ENCODE measurements at regions not wholly inside any gene's neighbourhood (a gene's known extent, or its start where the extent isn't known, plus 50 kb on each side); places are given as distances from the start of the nearest gene placed in this dataset.
"Not testable (repeated sequence)": the region's sequence is repeated elsewhere in the genome, so short reads cannot be mapped to it uniquely, and the experiment has no call there.

GRCh38 chr1:91207691-91208090, 185.9 kb upstream of the ZNF644 start:
- DNase-seq = not testable (repeated sequence)

DNA sequence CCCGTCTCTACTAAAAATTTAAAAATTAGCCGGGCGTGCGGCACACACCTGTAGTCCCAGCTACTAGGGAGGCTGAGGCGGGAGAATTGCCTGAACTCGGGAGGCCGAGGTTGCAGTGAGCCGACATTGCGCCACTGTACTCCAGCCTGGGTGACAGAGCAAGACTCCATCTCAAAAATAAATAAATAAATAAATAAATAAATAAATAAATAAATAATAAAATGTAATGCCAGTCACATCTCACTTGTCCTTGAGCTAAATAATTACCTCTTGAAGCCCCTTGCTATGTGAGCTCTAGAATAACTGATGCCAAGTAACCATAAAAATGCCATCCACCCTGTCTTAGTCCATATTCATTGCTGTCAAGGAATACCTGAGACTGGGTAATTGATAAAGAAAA, 182.3 kb upstream of the ZNF644 start:
- not testable (repeated sequence) for DNase-seq

- DNase-seq = no peak
Measured at GRCh38 chr1:91201694-91202093, 179.9 kb upstream of the ZNF644 start.

GRCh38 chr1:91201176-91201575, 179.3 kb upstream of the ZNF644 start:
- no peak for DNase-seq

DNA sequence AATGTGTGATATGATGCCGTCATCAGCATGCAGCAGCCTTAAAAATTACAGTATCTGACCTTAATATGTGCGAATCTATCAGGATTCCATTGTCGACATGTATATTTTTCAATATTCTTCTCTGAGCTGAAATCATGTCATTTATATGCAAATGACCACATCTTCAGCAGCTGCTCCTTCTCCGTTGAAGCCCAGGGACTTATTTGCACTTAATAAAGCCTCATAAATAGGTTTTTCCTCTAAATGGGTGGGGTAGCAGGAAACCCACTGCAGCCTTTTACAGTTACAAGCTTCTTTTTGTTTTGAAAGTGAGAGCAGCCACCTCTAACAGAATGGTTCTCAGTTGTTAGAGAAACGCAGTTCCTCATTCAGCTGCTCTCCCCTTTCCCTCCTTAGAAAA, 178.8 kb upstream of the ZNF644 start:
- no peak for DNase-seq

DNA sequence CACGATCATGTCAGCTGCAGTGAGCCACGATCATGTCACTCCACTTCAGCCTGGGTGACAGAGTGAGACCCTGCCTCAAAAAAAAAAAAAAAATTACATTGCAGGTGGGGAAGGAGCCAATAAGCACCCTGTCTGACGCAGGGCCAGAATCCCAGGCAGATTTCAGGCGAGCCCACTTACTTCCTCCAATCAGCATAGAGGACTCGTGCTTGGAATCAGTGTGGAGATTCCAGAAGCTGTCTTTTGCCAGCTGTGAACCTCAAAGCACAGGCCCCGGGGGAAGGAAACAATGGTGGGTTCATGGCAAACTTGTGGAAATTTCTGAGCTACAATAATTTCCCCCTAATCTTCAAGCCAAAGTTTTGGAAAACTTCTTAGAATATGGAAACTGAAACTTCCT, 178.2 kb upstream of the ZNF644 start:
- no peak for DNase-seq

DNA sequence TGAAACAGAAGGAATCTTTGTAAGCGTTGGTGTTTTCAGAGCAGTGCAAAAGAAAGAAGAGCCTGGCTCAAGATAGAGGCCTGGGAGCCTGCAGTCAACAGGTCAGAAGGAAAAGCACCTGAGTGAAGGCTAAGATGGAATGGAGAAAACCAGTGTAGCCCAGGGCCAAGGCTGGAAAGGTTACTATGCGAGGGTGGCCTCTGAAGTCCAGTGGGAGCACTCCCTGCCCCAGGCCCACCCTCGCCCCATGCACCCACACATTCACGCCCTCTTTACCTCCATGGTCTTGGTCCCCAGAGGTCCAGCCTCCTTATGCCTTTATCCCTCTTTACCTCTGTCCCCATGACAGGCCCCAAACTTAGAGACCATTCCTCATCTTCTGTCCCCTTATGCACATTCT, 169.2 kb upstream of the ZNF644 start:
- no peak for DNase-seq

- DNase-seq = no peak
Measured at GRCh38 chr1:91189096-91189495, 167.3 kb upstream of the ZNF644 start.

- DNase-seq = not testable (repeated sequence)
Measured at GRCh38 chr1:91182807-91183206, 161.0 kb upstream of the ZNF644 start.

GRCh38 chr1:91176250-91176649, 154.4 kb upstream of the ZNF644 start:
- DNase-seq = no peak

DNA sequence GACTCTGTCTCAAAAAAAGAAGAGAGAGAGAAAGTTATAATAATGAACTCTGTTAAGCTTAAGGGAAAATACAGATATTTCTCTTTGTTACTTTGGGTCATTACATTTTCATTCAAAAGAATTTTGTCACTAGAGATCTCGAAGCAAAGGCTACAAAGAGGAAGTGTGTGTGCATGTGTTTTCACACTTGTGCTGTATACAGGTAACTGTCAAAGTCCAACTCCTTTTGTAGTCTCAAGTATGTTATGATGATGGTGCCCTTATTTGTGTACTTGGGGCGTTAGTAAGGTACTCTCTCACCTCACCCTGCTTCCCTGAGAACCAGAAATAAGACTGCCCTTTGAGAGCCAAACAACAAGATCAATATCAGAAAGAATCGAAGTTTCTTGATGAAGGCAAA, 152.9 kb upstream of the ZNF644 start:
- DNase-seq = no peak

- no peak for DNase-seq
Measured at GRCh38 chr1:91173346-91173890, 151.6 kb upstream of the ZNF644 start.

GRCh38 chr1:91172541-91172940, 150.7 kb upstream of the ZNF644 start:
- DNase-seq = no peak

DNA sequence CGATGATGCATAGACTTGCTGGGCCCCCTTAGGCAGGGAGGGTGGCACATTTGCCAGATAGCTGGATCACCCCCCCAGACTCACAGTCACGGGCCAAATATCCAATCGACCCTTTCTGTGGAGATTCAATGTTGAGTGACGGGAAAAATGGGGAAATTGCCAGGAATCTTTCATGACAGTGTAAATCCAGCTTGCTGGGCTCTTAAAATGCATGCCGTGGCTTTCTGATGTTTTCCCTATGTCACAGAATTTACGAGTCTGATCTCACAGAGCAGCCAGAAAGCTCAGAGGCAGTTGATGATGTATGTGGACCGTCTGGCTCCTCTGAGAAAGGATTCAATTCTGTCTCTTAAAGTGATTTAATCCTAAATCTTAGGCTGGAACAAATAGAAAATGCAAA, 150.1 kb upstream of the ZNF644 start:
- DNase-seq = no peak

DNA sequence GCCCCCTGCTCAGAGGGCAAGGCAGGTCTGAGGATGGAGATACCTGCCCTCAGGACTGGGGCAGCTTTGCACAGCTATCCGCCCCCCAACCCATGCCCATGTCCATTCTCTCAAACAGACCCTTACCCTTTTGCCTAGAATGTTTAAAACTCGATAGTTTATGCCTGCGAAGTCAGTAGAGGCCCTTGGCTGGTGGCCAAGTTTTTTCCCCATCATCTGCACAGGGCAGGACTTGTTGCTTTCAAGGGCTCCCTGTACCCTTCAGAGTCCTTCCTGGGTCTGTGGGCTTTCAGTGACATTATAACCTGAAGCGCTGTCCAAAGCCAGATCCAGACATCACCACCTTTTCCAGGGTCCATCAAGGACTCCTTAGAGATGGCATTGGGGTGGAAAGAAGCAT, 148.7 kb upstream of the ZNF644 start:
- no peak for DNase-seq

DNA sequence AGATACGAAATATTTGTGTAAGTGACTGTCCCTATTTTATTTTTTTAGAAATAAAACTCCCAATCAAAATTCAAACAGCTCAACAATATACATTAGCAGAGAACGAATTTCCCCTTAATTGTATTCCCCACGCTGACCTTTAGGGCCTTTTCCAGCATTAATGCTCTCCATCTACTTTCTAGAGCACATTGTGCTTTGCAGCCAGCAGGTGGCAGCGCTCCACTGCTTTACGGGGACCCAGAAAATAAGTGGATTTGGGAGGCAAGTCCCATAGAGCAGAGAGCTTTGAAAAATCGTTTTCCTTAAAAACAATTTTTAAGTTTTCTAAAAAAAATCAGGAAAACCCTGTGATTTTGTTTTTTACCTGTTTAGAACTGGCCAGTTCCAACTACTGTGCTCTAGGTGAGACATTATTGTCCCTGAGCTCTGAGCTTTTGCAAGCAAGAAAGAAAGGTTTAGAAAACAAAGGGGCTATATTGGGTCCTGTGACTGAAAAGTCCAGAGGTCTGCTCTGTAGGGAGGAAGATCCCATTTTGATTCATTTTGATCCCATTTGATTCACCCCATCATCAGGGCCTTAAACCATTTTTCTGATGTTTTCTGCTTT, 144.4 kb upstream of the ZNF644 start:
- peak; percentile 60 for DNase-seq

DNA sequence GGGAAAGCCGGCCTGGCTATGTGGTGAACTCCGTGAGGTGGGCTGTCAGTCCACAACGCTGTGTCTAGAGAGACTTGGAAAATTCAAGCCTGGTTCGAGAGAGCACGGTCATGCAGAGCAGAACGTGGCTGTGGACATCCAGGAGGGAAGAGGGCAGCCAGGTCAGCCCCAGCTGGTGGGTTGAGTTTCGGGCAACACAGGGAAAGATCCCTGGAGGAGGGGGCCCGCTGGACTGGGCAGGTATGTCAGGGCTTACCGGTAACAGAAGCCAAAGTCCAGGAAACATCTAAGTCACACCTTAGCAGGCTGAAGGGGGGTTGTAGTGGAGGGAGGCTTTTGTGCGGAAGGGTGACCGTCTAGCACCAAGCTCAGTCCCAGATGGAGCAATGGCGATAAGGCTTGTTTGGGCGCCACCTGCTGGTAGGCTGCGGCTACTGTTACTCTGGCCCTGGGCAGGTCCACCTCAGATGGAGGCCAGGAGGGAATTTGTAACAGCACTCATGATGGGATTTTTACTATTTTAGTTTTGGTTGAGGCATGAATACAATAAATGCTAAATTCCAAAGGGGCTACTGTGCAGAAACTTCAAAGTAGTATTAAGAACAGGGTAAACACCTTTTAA, 143.3 kb upstream of the ZNF644 start:
- peak; percentile 62 for DNase-seq

GRCh38 chr1:91162613-91163012, 140.8 kb upstream of the ZNF644 start:
- no peak for DNase-seq

GRCh38 chr1:91161749-91162148, 139.9 kb upstream of the ZNF644 start:
- DNase-seq = no peak

- no peak for DNase-seq
Measured at GRCh38 chr1:91161166-91161565, 139.3 kb upstream of the ZNF644 start.

DNA sequence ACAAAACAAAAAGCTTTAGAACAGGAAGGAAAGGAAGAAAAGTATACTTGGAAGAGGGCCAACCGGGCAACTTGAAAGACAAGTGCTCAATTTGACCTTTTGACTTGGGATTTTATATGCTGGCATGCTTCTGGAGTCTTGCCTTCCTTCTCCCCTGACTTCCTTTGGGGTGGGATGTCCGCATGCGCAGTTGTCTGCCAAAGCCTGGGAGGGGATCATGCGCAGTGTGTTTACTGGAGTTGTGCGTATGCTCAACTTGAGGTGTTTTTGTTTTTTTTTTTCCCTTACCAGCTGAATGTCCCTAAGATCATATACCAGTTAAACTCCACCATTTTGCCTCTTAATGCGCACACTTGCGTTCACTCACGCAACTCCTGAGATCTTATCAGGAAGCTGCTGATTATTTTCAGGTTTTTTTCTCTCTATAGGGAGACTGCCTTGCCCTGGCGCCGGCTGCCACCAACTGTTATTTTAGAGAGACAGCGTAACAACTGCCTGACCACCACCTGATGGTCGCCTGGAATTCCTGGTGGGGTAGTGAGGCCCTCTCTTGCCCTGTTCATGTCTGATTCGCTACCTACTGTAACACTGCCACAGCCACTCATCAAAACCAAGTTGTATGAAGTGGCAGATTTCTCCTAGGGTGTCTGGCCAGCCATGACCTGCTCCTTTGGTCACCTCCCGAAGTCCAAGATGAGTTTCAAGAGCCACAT, 138.7 kb upstream of the ZNF644 start:
- no peak for DNase-seq

GRCh38 chr1:91153341-91153740, 131.5 kb upstream of the ZNF644 start:
- DNase-seq = no peak

GRCh38 chr1:91152331-91152730, 130.5 kb upstream of the ZNF644 start:
- DNase-seq = no peak

DNA sequence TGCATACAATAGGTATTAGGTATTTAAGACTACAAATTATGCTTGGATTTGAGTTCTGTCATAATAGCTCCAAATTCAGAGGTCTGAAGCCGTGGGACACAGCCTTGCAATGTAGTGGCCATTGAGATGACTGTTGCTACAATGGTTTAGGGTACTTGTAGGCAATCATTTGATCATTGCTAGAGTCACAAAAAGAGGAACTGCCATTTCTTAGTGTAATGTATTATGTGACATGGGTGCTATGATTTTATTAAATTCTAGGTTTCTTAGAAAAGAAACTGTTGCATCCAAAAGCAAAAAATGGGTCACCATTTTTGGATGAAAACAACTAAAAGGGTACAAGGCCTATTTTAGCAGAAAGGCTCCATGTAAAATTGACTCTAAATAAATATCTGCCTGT, 129.9 kb upstream of the ZNF644 start:
- DNase-seq = no peak

Measured in NCI-H526 treated with DMSO at 0.1 percent for 48 hours (cell line).